ENCODE measurements at regions not wholly inside any gene's neighbourhood (a gene's known extent, or its start where the extent isn't known, plus 50 kb on each side); places are given as distances from the start of the nearest gene placed in this dataset.

DNA sequence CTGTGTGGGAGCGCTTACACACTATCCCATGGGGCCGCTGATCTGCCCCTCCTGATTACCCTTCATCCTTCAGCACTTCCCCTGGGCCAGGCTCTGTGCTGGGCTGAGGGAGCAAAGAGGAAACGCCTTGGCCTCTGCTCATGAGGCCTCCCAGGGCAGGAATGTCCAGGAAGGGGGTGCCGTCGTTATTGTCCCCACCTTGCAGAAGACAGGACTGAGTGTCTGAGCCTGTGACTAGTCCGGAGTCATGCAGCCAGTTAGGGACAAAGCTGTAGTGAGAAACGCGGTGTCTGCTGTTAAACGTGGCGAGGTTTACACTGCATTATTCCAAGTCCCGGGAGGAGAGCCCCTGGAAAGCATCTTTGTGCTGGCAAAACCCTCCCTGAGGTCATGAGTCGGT is 160.0 kb downstream of the TRIM29 start:
- H3K36me3 Mint-ChIP-seq (ENCODE audit: insufficient read depth) = no peaks in the 10 kb centered on the region
- H3K27me3 Mint-ChIP-seq = peaks cover 52% of the 10 kb centered on the region
- H3K4me1 Mint-ChIP-seq (ENCODE audit: low read depth) = peaks cover 6% of the 10 kb centered on the region

DNA sequence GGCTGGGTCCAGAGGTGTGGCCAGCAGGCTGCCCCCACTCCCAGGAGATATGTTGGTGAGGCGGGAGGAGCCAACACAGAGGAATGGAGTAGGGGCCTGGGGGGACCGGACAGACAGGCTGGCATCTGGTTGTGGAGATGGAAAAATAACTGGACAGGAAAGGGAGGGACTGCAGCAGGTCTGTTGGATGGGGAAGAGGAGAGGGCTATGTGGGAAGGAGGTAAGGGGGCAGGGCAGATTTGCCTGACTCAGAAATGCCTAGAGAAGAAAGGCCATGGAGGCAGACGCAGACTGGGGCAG is 160.4 kb downstream of the TRIM29 start:
- TF ChIP-seq, protein P1, sequence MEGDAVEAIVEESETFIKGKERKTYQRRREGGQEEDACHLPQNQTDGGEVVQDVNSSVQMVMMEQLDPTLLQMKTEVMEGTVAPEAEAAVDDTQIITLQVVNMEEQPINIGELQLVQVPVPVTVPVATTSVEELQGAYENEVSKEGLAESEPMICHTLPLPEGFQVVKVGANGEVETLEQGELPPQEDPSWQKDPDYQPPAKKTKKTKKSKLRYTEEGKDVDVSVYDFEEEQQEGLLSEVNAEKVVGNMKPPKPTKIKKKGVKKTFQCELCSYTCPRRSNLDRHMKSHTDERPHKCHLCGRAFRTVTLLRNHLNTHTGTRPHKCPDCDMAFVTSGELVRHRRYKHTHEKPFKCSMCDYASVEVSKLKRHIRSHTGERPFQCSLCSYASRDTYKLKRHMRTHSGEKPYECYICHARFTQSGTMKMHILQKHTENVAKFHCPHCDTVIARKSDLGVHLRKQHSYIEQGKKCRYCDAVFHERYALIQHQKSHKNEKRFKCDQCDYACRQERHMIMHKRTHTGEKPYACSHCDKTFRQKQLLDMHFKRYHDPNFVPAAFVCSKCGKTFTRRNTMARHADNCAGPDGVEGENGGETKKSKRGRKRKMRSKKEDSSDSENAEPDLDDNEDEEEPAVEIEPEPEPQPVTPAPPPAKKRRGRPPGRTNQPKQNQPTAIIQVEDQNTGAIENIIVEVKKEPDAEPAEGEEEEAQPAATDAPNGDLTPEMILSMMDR (IDR thresholded peaks at IDR 0.05; ENCODE audit: unreplicated experiment) = no peak
- no peak overlapping the region for H3K27ac Mint-ChIP-seq
- H3K4me3 Mint-ChIP-seq (ENCODE audit: low read depth) = no peak overlapping the region
- H3K27me3 Mint-ChIP-seq = peaks cover 52% of the 10 kb centered on the region
- no peaks in the 10 kb centered on the region for H3K9me3 Mint-ChIP-seq (ENCODE audit: low read depth)
- H3K4me1 Mint-ChIP-seq (ENCODE audit: low read depth) = peaks cover 6% of the 10 kb centered on the region
- no peaks in the 10 kb centered on the region for H3K36me3 Mint-ChIP-seq (ENCODE audit: insufficient read depth)
- DNase-seq (ENCODE audit: low spot score, unreplicated experiment) = no peak

More for the DNA sequence above, 160.0 kb downstream of the TRIM29 start:
- no peak for DNase-seq (ENCODE audit: low spot score, unreplicated experiment)
- Mint-ChIP-seq H3K9me3 (ENCODE audit: low read depth) (no peaks in the 10 kb centered on the region), H3K4me3 (ENCODE audit: low read depth) (no peak overlapping the region), H3K27ac (no peak overlapping the region)
- TF ChIP-seq, protein P1 (IDR thresholded peaks at IDR 0.05; ENCODE audit: unreplicated experiment) = no peak

DNA sequence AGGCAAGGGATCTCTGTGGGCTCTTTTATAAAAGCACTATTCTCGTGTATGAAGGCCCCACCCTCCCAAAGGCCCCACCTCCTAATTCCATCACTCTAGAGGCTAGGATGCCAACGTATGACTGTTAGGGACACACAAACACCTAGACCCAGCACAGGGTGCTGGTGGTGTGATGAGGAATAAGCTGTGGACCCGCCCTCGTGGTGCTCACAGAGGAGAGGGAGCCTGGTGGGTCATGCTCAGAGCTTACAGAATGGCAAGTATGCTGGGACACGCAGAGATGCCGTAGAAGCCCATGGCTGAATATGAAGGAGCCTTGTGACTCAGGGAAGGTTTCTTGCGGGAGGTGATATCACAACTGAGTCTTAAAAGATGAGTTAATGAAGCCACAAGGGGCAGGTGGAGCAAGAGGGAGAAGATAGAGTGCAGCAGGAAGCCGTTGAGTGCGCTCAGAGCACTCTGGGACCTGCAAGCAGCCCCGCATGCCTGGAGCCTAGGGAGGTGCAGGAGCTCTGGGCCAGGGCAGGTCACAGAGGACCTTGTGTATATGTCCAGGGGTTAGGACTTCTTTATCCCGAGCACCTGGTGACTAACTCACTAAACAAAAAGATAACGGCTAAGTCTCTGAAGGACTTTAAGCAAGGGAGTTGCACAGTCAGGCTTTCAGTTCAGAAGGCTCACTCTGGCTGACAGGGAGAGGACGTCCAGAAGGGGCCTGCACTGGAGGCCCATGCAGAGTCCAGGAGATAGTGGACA is 160.9 kb downstream of the TRIM29 start:
- H3K27ac Mint-ChIP-seq = no peak overlapping the region
- H3K27me3 Mint-ChIP-seq = peaks cover 49% of the 10 kb centered on the region
- no peaks in the 10 kb centered on the region for H3K9me3 Mint-ChIP-seq (ENCODE audit: low read depth)
- H3K4me1 Mint-ChIP-seq (ENCODE audit: low read depth) = peaks cover 6% of the 10 kb centered on the region
- H3K36me3 Mint-ChIP-seq (ENCODE audit: insufficient read depth) = no peaks in the 10 kb centered on the region
- TF ChIP-seq, protein P1 (IDR thresholded peaks at IDR 0.05; ENCODE audit: unreplicated experiment) = no peak
- no peak overlapping the region for H3K4me3 Mint-ChIP-seq (ENCODE audit: low read depth)
- DNase-seq (ENCODE audit: low spot score, unreplicated experiment) = no peak

GRCh38 chr11:119975561-119976152 is 162.3 kb downstream of the TRIM29 start:
- Mint-ChIP-seq H3K27ac (no peak overlapping the region), H3K36me3 (ENCODE audit: insufficient read depth) (no peaks in the 10 kb centered on the region), H3K4me3 (ENCODE audit: low read depth) (no peak overlapping the region), H3K9me3 (ENCODE audit: low read depth) (no peaks in the 10 kb centered on the region), H3K27me3 (peaks cover 45% of the 10 kb centered on the region), H3K4me1 (ENCODE audit: low read depth) (peaks cover 6% of the 10 kb centered on the region)
- TF ChIP-seq, protein P1 (IDR thresholded peaks at IDR 0.05; ENCODE audit: unreplicated experiment) = no peak
- no peak for DNase-seq (ENCODE audit: low spot score, unreplicated experiment)

- no peak for DNase-seq (ENCODE audit: low spot score, unreplicated experiment)
- Mint-ChIP-seq H3K27ac (no peak overlapping the region), H3K9me3 (ENCODE audit: low read depth) (no peaks in the 10 kb centered on the region), H3K4me3 (ENCODE audit: low read depth) (no peak overlapping the region), H3K27me3 (peaks cover 37% of the 10 kb centered on the region), H3K36me3 (ENCODE audit: insufficient read depth) (no peaks in the 10 kb centered on the region), H3K4me1 (ENCODE audit: low read depth) (peaks cover 6% of the 10 kb centered on the region)
- TF ChIP-seq, protein P1 (IDR thresholded peaks at IDR 0.05; ENCODE audit: unreplicated experiment) = no peak
These were observed 163.4 kb downstream of the TRIM29 start for GRCh38 chr11:119974467-119974866.
